Muscle of leg (tissue), 3 donors: ENCODE measurements at regions not wholly inside any gene's neighbourhood (a gene's known extent, or its start where the extent isn't known, plus 50 kb on each side); places are given as distances from the start of the nearest gene placed in this dataset.
"Not testable (repeated sequence)": the region's sequence is repeated elsewhere in the genome, so short reads cannot be mapped to it uniquely, and the experiment has no call there.

Experiments used
- DNase-seq: peaks from one replicate; pipeline ENCODE4 v3.0.0; 2013
- H3K27ac ChIP-seq: one replicate; pipeline ENCODE4 v1.5.1; 2013; ENCODE audit warnings: mild to moderate bottlenecking, low read length, control low read depth
- H3K27me3 ChIP-seq: one replicate; pipeline ENCODE4 v1.6.1; 2013; ENCODE audit warnings: low read length; ENCODE audit not compliant: control insufficient read depth, insufficient read depth
- H3K36me3 ChIP-seq: one replicate; pipeline ENCODE4 v1.6.1; 2013; ENCODE audit warnings: low read length; ENCODE audit not compliant: control insufficient read depth, insufficient read depth
- H3K4me1 ChIP-seq: one replicate; pipeline ENCODE4 v1.6.1; 2013; ENCODE audit warnings: low read length; ENCODE audit not compliant: control insufficient read depth, insufficient read depth
- H3K4me3 ChIP-seq: one replicate; pipeline ENCODE4 v1.5.1; 2013; ENCODE audit warnings: low read length, control low read depth
- H3K9me3 ChIP-seq: replicated peaks from 2 replicates; pipeline ENCODE4 v1.6.1; 2013; ENCODE audit warnings: low read depth, low read length; ENCODE audit not compliant: control insufficient read depth
- WGBS: methylation state at CpG from one replicate; pipeline ENCODE4 v1.1.5; 2013; ENCODE audit warnings: missing lambda C conversion rate; ENCODE audit not compliant: insufficient coverage; 5-methylcytosine and 5-hydroxymethylcytosine counted together

- not testable (repeated sequence) for H3K9me3 ChIP-seq, H3K27me3 ChIP-seq, H3K4me1 ChIP-seq, H3K36me3 ChIP-seq, H3K27ac ChIP-seq, DNase-seq, H3K4me3 ChIP-seq
- no CpG with 5 or more reads among the region's 1 CpG for WGBS
Measured at GRCh38 chr2:118415186-118415585, 326.9 kb downstream of the INSIG2 start.

- no peaks in the 10 kb centered on the region for H3K27me3 ChIP-seq
- no peaks in the 10 kb centered on the region for H3K4me1 ChIP-seq
- peaks cover 4% of the 10 kb centered on the region for H3K9me3 ChIP-seq
- no peaks in the 10 kb centered on the region for H3K36me3 ChIP-seq
- H3K27ac ChIP-seq, result no peak overlapping the region
- DNase-seq, result no peak
- WGBS, result 83% methylated on average over 1 of the region's 5 CpGs
- no peak overlapping the region for H3K4me3 ChIP-seq
Measured at GRCh38 chr2:118403658-118404451, 315.6 kb downstream of the INSIG2 start.

- H3K27me3 ChIP-seq, result no peaks in the 10 kb centered on the region
- H3K4me3 ChIP-seq, result no peak overlapping the region
- H3K27ac ChIP-seq, result no peak overlapping the region
- H3K36me3 ChIP-seq, result no peaks in the 10 kb centered on the region
- DNase-seq, result no peak
- WGBS, result 64% methylated on average over 1 of the region's 2 CpGs
- H3K9me3 ChIP-seq, result no peaks in the 10 kb centered on the region
- H3K4me1 ChIP-seq, result peaks cover 8% of the 10 kb centered on the region
Measured at GRCh38 chr2:118388771-118389170, 300.5 kb downstream of the INSIG2 start.

GRCh38 chr2:118387509-118387908, 299.2 kb downstream of the INSIG2 start:
- Histone ChIP-seq H3K4me3 (no peak overlapping the region), H3K27ac (no peak overlapping the region), H3K4me1 (peaks cover 8% of the 10 kb centered on the region), H3K36me3 (no peaks in the 10 kb centered on the region), H3K9me3 (no peaks in the 10 kb centered on the region), H3K27me3 (no peaks in the 10 kb centered on the region)
- peak; percentile 10 for DNase-seq
- 50% methylated on average over 1 of the region's 1 CpG for WGBS

- 53% methylated on average over 5 of the region's 9 CpGs for WGBS
- DNase-seq, result peak; percentile 80
- peaks cover 8% of the 10 kb centered on the region for H3K4me1 ChIP-seq
- H3K9me3 ChIP-seq, result no peaks in the 10 kb centered on the region
- H3K4me3 ChIP-seq, result no peak overlapping the region
- no peaks in the 10 kb centered on the region for H3K36me3 ChIP-seq
- peak overlapping the region; percentile 7 for H3K27ac ChIP-seq
- no peaks in the 10 kb centered on the region for H3K27me3 ChIP-seq
Measured at GRCh38 chr2:118386641-118387302, 298.5 kb downstream of the INSIG2 start.

GRCh38 chr2:118380915-118381653, 292.8 kb downstream of the INSIG2 start:
- no peak for DNase-seq
- Histone ChIP-seq H3K27ac (no peak overlapping the region), H3K4me1 (no peaks in the 10 kb centered on the region), H3K4me3 (no peak overlapping the region), H3K27me3 (no peaks in the 10 kb centered on the region), H3K9me3 (no peaks in the 10 kb centered on the region), H3K36me3 (no peaks in the 10 kb centered on the region)
- WGBS, result no CpG with 5 or more reads among the region's 3 CpGs

- H3K27me3 ChIP-seq, result no peaks in the 10 kb centered on the region
- H3K4me3 ChIP-seq, result no peak overlapping the region
- no peak overlapping the region for H3K27ac ChIP-seq
- no peaks in the 10 kb centered on the region for H3K4me1 ChIP-seq
- no peak for DNase-seq
- H3K36me3 ChIP-seq, result no peaks in the 10 kb centered on the region
- H3K9me3 ChIP-seq, result no peaks in the 10 kb centered on the region
- 89% methylated on average over 3 of the region's 10 CpGs for WGBS
Measured at GRCh38 chr2:118375907-118376485, 287.7 kb downstream of the INSIG2 start.

GRCh38 chr2:118374974-118375755, 286.9 kb downstream of the INSIG2 start:
- 50% methylated on average over 1 of the region's 4 CpGs for WGBS
- H3K36me3 ChIP-seq, result no peaks in the 10 kb centered on the region
- no peaks in the 10 kb centered on the region for H3K27me3 ChIP-seq
- H3K9me3 ChIP-seq, result no peaks in the 10 kb centered on the region
- peak; percentile 10 for DNase-seq
- H3K4me1 ChIP-seq, result no peaks in the 10 kb centered on the region
- H3K4me3 ChIP-seq, result no peak overlapping the region
- H3K27ac ChIP-seq, result no peak overlapping the region

GRCh38 chr2:118372886-118373830, 284.9 kb downstream of the INSIG2 start:
- Histone ChIP-seq H3K4me1 (no peaks in the 10 kb centered on the region), H3K9me3 (no peaks in the 10 kb centered on the region), H3K4me3 (no peak overlapping the region), H3K36me3 (no peaks in the 10 kb centered on the region), H3K27ac (no peak overlapping the region), H3K27me3 (no peaks in the 10 kb centered on the region)
- WGBS, result 57% methylated on average over 1 of the region's 6 CpGs
- no peak for DNase-seq
